Suprapubic skin (tissue), 4 donors: ENCODE measurements at regions not wholly inside any gene's neighbourhood (a gene's known extent, or its start where the extent isn't known, plus 50 kb on each side); places are given as distances from the start of the nearest gene placed in this dataset.

Experiments
- DNase-seq, 2 donors: peaks; one replicate each; pipeline ENCODE4 v3.0.0-alpha.2; 2019; ENCODE audit warnings: low spot score in 2 of 2
- H3K27ac ChIP-seq: fragments of 200-600 bp; sonication (generic); one replicate; pipeline ENCODE4 v1.5.1; 2019
- H3K27me3 ChIP-seq: fragments of 200-600 bp; sonication (generic); one replicate; pipeline ENCODE4 v1.5.1; 2019
- H3K36me3 ChIP-seq: fragments of 200-600 bp; sonication (generic); one replicate; pipeline ENCODE4 v1.5.1; 2019
- H3K4me1 ChIP-seq: fragments of 200-600 bp; sonication (generic); one replicate; pipeline ENCODE4 v1.5.1; 2019
- H3K4me3 ChIP-seq: fragments of 200-600 bp; sonication (generic); one replicate; pipeline ENCODE4 v1.5.1; 2019; ENCODE audit warnings: mild to moderate bottlenecking
- H3K9me3 ChIP-seq: fragments of 200-600 bp; sonication (generic); one replicate; pipeline ENCODE4 v1.5.1; 2019
- CTCF ChIP-seq, 2 donors: fragments of 200-600 bp in 1 of 2; fragments of 450-650 bp in 1 of 2; sonication (generic) in 1 of 2; IDR thresholded peaks; one replicate each; pipeline ENCODE4 v1.5.1; 2016 to 2019; ENCODE audit warnings: antibody characterized with exemption in 2 of 2, mild to moderate bottlenecking in 1 of 2, moderate library complexity in 1 of 2
- EP300 ChIP-seq: sonication (generic); formaldehyde crosslinking; IDR thresholded peaks from one replicate; pipeline ENCODE4 v1.6.1; 2017; ENCODE audit warnings: antibody characterized with exemption
- POLR2A ChIP-seq, 2 donors: fragments of 450-650 bp; IDR thresholded peaks; one replicate each; pipeline ENCODE4 v1.6.1; 2017; ENCODE audit warnings: antibody characterized with exemption in 2 of 2, mild to moderate bottlenecking in 2 of 2, moderate library complexity in 2 of 2
- POLR2AphosphoS5 ChIP-seq, 3 donors: sonication (generic); formaldehyde crosslinking; IDR thresholded peaks; one replicate each; pipeline ENCODE4 v1.6.1; 2017; ENCODE audit warnings: antibody characterized with exemption in 3 of 3
- WGBS: methylation state at CpG from one replicate; pipeline ENCODE4 v1.1.5; 2018; 5-methylcytosine and 5-hydroxymethylcytosine counted together

DNA sequence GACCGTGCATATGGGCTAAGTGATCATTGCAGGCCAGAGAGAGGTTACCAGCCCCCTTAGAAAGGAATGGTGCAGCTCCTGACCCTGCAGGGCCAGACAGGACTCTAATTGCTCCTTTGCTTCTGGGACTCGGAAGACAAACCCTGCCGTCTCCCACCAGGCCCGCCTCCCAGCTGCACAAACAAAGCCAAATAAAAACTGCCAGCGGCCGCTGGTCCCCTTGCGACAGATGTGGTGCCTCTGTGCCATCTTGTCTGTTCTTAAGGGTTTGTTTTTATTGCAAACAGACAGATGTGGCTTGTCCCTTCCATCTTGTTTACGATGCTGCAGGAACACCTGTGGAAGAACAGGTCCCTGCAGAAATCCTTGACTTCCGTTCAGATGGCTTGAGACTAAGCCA, 434.4 kb upstream of the TSHZ3 start:
- 17% methylated on average over 9 of the region's 9 CpGs for WGBS
- Histone ChIP-seq H3K9me3 (no peaks in the 10 kb centered on the region), H3K4me3 (no peak overlapping the region), H3K27me3 (no peaks in the 10 kb centered on the region), H3K4me1 (no peaks in the 10 kb centered on the region), H3K27ac (no peak overlapping the region), H3K36me3 (no peaks in the 10 kb centered on the region)
- TF ChIP-seq POLR2A (IDR thresholded peaks at IDR 0.05): no peak
- no peak for TF ChIP-seq CTCF (IDR thresholded peaks at IDR 0.05)
- no peak for TF ChIP-seq EP300
- no peak for TF ChIP-seq POLR2AphosphoS5 (IDR thresholded peaks at IDR 0.05)
- DNase-seq: no peak

- no peak for DNase-seq
- WGBS: 66% methylated on average over 3 of the region's 3 CpGs
Measured at GRCh38 chr19:31784671-31785101, 435.4 kb upstream of the TSHZ3 start.

DNA sequence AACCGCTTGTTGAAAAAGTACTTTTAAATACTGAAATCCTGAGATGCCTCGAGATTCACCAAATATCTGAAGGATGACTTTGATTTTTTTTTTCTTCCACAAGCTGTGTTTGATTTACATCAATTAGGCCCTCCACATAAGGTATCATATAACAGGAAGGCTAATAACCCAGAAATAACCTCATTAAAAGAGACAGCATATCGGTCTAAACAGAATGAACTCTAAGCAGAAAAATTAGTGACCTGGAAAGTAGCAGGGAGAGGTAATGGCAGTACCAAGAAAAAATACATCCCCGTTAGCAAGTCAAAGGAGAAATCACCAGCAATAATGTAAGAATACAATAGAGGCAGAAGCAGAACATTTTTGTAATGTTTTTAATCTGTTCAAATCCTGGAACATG, 452.4 kb upstream of the TSHZ3 start:
- Histone ChIP-seq H3K36me3 (no peaks in the 10 kb centered on the region), H3K4me3 (no peak overlapping the region), H3K27me3 (no peaks in the 10 kb centered on the region), H3K27ac (no peak overlapping the region), H3K4me1 (no peaks in the 10 kb centered on the region), H3K9me3 (no peaks in the 10 kb centered on the region)
- DNase-seq: no peak
- 68% methylated on average over 4 of the region's 4 CpGs for WGBS
- TF ChIP-seq POLR2AphosphoS5 (IDR thresholded peaks at IDR 0.05) (no peak), POLR2A (IDR thresholded peaks at IDR 0.05) (no peak), EP300 (no peak), CTCF (IDR thresholded peaks at IDR 0.05) (no peak)

More at GRCh38 chr19:31784671-31785101, 435.4 kb upstream of the TSHZ3 start:
- Histone ChIP-seq H3K4me1 (no peaks in the 10 kb centered on the region), H3K27ac (no peak overlapping the region), H3K36me3 (no peaks in the 10 kb centered on the region), H3K27me3 (no peaks in the 10 kb centered on the region), H3K9me3 (no peaks in the 10 kb centered on the region), H3K4me3 (no peak overlapping the region)
- no peak for TF ChIP-seq CTCF (IDR thresholded peaks at IDR 0.05)
- TF ChIP-seq POLR2AphosphoS5 (IDR thresholded peaks at IDR 0.05): no peak
- TF ChIP-seq EP300: no peak
- no peak for TF ChIP-seq POLR2A (IDR thresholded peaks at IDR 0.05)

DNA sequence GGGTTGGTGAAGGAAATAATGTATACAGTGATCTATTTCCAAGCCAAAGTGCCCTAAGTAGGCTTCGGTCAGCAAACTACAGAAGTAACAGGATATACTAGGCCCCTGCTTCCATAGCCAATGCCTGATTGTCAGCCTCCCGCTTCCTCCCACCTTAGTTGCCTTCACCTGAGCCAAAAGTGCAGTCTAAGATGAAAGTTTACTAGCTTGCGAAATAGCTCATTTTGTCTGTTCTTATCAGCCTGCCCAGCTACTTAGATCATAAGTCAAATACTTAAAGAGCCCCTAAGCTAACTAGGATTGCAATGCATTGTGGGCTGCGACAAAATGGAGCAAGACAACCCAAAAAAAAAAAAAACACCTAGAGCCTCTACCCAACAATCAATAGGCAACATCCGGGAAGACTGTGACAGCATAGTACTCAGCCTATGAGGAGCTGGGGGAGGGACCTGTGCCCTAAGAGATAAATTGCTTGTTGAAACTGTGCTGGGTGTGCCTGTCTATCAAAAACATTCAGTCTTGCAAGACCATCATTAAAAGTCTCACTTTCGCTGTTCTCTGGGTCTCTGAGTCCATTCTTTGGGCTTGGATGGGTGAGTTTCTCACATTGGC, 454.7 kb upstream of the TSHZ3 start:
- H3K36me3 ChIP-seq: no peaks in the 10 kb centered on the region
- H3K9me3 ChIP-seq: no peaks in the 10 kb centered on the region
- no peak overlapping the region for H3K4me3 ChIP-seq
- WGBS: 92% methylated on average over 6 of the region's 6 CpGs
- DNase-seq: no peak
- H3K27ac ChIP-seq: no peak overlapping the region
- no peaks in the 10 kb centered on the region for H3K4me1 ChIP-seq
- H3K27me3 ChIP-seq: no peaks in the 10 kb centered on the region
- TF ChIP-seq CTCF (IDR thresholded peaks at IDR 0.05) (no peak), EP300 (no peak), POLR2A (IDR thresholded peaks at IDR 0.05) (no peak), POLR2AphosphoS5 (IDR thresholded peaks at IDR 0.05) (no peak)

- Histone ChIP-seq H3K27me3 (no peaks in the 10 kb centered on the region), H3K9me3 (no peaks in the 10 kb centered on the region), H3K27ac (no peak overlapping the region), H3K4me3 (no peak overlapping the region), H3K36me3 (no peaks in the 10 kb centered on the region), H3K4me1 (no peaks in the 10 kb centered on the region)
- TF ChIP-seq POLR2AphosphoS5 (IDR thresholded peaks at IDR 0.05) (no peak), CTCF (IDR thresholded peaks at IDR 0.05) (no peak), EP300 (no peak), POLR2A (IDR thresholded peaks at IDR 0.05) (no peak)
- no peak for DNase-seq
- 47% methylated on average over 2 of the region's 2 CpGs for WGBS
Measured at GRCh38 chr19:31804668-31805067, 455.4 kb upstream of the TSHZ3 start.
